ENCODE measurements at regions not wholly inside any gene's neighbourhood (a gene's known extent, or its start where the extent isn't known, plus 50 kb on each side); places are given as distances from the start of the nearest gene placed in this dataset.
A peak's percentile ranks its signal among the peaks of the same experiment; 100 is the strongest.

DNA sequence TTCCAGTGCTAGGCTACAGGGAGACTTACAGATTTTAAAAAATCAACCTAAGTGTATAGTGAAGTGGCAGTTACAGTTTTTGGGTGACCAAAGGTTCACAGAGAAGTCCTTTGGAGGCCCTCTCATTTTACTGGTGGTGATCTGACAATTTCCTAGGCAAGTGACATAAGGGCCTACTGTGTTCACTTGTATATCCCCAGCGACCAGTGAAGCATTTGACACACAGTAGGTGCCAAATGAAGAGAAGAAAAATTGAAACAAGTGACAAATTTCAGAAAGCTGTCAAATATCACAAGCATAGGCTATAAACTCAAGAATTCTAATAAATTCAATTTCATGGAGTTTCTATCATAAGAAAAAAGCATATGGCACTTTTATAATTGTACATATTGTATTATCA lies 89.5 kb downstream of the RPL22L1 start:
- no TSS peak for BruUV-seq (replicated peaks)
- Histone ChIP-seq H3K9me1 (ENCODE audit: control insufficient read depth, insufficient read depth, low read length) (no peaks in the 10 kb centered on the region), H3K9me3 (replicated peaks; ENCODE audit: control insufficient read depth, insufficient read depth, low read depth, low read length) (no peaks in the 10 kb centered on the region), H3K27ac (ENCODE audit: extremely low read depth, low read depth, low read length) (peak overlapping the region; percentile 11; the same call in 2 of the 3 replicates), H3K36me3 (ENCODE audit: control insufficient read depth, insufficient read depth, low read length) (no peaks in the 10 kb centered on the region), H3K79me2 (ENCODE audit: control insufficient read depth, insufficient read depth, low read length) (no peaks in the 10 kb centered on the region), H4K20me1 (replicated peaks; ENCODE audit: control insufficient read depth, insufficient read depth, low read length) (no peaks in the 10 kb centered on the region), H3K4me1 (replicated peaks in 1 of 2; ENCODE audit: control insufficient read depth in 2 of 2, insufficient read depth in 2 of 2, low read length in 2 of 2) (peaks cover 12 to 59% of the 10 kb centered on the region in 2 experiments), H3K27me3 (ENCODE audit: control insufficient read depth in 2 of 2, insufficient read depth in 2 of 2, low read length in 2 of 2) (no peaks in the 10 kb centered on the region), H2AFZ (ENCODE audit: low read depth, low read length) (peak overlapping the region; percentile 69), H3K9ac (ENCODE audit: insufficient read depth in 1 of 2, low read depth in 2 of 2, low read length in 2 of 2) (no peak overlapping the region; a peak in 1 of 4 replicates), H3K4me2 (ENCODE audit: insufficient read depth, low read length) (no peak overlapping the region), H3K4me3 (no peak overlapping the region)
- ChIA-PET POLR2A (interaction anchor here (0.7 to 1.1 kb wide), 3 partner anchors 12 to 677 kb away, joined by 3 to 6 read pairs (median 4); no protein-coding TSS in a partner anchor), CTCF (ENCODE audit: low intra/inter-chr PET ratio) (no interaction called here)
- FAIRE-seq, result no peak
- 32% methylated on average over 1 of the region's 1 CpG for WGBS (ENCODE audit: insufficient coverage, low coverage, missing lambda C conversion rate)
- intact Hi-C loops (cut with micrococcal nuclease), result no loop called here
- TF ChIP-seq ZKSCAN1 (IDR thresholded peaks at IDR 0.05; ENCODE audit: low read depth, low read length) (peak; percentile 91), NR1H2 (CRISPR knock-in tag; IDR thresholded peaks at IDR 0.05) (no peak), RFX7 (CRISPR knock-in tag; IDR thresholded peaks at IDR 0.05) (peak; percentile 42; the same call in 1 of the 2 replicates), NFRKB (IDR thresholded peaks at IDR 0.05; ENCODE audit: low read depth) (peak; percentile 39; the same call in 1 of the 2 replicates), ZNF584 (CRISPR knock-in tag; IDR thresholded peaks at IDR 0.05; ENCODE audit: low read depth) (0 out of 2 replicates have a peak, but pooled peaks have one; percentile 41), TBP (optimal IDR thresholded peaks at IDR 0.05; ENCODE audit: low read depth, low read length) (peak; percentile 70), MED1 (CRISPR knock-in tag; IDR thresholded peaks at IDR 0.05; ENCODE audit: borderline replicate concordance) (no peak)
- TF ChIP-seq, protein P1, sequence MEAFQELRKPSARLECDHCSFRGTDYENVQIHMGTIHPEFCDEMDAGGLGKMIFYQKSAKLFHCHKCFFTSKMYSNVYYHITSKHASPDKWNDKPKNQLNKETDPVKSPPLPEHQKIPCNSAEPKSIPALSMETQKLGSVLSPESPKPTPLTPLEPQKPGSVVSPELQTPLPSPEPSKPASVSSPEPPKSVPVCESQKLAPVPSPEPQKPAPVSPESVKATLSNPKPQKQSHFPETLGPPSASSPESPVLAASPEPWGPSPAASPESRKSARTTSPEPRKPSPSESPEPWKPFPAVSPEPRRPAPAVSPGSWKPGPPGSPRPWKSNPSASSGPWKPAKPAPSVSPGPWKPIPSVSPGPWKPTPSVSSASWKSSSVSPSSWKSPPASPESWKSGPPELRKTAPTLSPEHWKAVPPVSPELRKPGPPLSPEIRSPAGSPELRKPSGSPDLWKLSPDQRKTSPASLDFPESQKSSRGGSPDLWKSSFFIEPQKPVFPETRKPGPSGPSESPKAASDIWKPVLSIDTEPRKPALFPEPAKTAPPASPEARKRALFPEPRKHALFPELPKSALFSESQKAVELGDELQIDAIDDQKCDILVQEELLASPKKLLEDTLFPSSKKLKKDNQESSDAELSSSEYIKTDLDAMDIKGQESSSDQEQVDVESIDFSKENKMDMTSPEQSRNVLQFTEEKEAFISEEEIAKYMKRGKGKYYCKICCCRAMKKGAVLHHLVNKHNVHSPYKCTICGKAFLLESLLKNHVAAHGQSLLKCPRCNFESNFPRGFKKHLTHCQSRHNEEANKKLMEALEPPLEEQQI (IDR thresholded peaks at IDR 0.05), result peak; percentile 16; the same call in 1 of the 2 replicates
- TF ChIP-seq, protein P2, sequence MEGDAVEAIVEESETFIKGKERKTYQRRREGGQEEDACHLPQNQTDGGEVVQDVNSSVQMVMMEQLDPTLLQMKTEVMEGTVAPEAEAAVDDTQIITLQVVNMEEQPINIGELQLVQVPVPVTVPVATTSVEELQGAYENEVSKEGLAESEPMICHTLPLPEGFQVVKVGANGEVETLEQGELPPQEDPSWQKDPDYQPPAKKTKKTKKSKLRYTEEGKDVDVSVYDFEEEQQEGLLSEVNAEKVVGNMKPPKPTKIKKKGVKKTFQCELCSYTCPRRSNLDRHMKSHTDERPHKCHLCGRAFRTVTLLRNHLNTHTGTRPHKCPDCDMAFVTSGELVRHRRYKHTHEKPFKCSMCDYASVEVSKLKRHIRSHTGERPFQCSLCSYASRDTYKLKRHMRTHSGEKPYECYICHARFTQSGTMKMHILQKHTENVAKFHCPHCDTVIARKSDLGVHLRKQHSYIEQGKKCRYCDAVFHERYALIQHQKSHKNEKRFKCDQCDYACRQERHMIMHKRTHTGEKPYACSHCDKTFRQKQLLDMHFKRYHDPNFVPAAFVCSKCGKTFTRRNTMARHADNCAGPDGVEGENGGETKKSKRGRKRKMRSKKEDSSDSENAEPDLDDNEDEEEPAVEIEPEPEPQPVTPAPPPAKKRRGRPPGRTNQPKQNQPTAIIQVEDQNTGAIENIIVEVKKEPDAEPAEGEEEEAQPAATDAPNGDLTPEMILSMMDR (IDR thresholded peaks at IDR 0.05 in 2 of 3, conservative IDR thresholded peaks at IDR 0.05 in 1 of 3; ENCODE audit: insufficient read depth in 2 of 3, low read depth in 1 of 3, low read length in 3 of 3), result peak in 1 of 3 experiments; percentile 4; a peak in 1 of 6 replicates
- DNase-seq (ENCODE audit: extremely low read depth in 1 of 4, low spot score in 3 of 4), result no peak
- no peak for ATAC-seq
- in situ Hi-C loops (cut with MboI), result no loop called here

All from K562 (cell line).